ENCODE measurements at regions not wholly inside any gene's neighbourhood (a gene's known extent, or its start where the extent isn't known, plus 50 kb on each side); places are given as distances from the start of the nearest gene placed in this dataset.

GRCh38 chr6:90765491-90765890 lies 178.6 kb upstream of the MAP3K7 start:
- H3K9me3 ChIP-seq (ENCODE audit: control insufficient read depth, low read depth, low read length) = no peaks in the 10 kb centered on the region
- H3K27me3 ChIP-seq (ENCODE audit: control insufficient read depth, extremely low read depth, insufficient read depth, low read length) = no peaks in the 10 kb centered on the region
- no peak overlapping the region for H3K4me3 ChIP-seq (ENCODE audit: control insufficient read depth in 2 of 3, extremely low read depth in 1 of 3, insufficient read depth in 2 of 3, low read depth in 1 of 3, low read length in 3 of 3)
- no peaks in the 10 kb centered on the region for H3K4me1 ChIP-seq (ENCODE audit: control insufficient read depth, extremely low read depth, insufficient read depth, low read length)
- no peaks in the 10 kb centered on the region for H3K9me1 ChIP-seq (ENCODE audit: control insufficient read depth, extremely low read depth, insufficient read depth, low read length)
- no peaks in the 10 kb centered on the region for H4K20me1 ChIP-seq (ENCODE audit: control insufficient read depth, extremely low read depth, insufficient read depth, low read length)
- H2AFZ ChIP-seq (ENCODE audit: control insufficient read depth, low read length) = no peak overlapping the region
- no peaks in the 10 kb centered on the region for H3K36me3 ChIP-seq (ENCODE audit: control insufficient read depth in 2 of 2, extremely low read depth in 1 of 2, insufficient read depth in 2 of 2, low read length in 2 of 2)
- no peak overlapping the region for H3K4me2 ChIP-seq (ENCODE audit: control insufficient read depth, extremely low read depth, insufficient read depth, low read depth, low read length)
- H3K27ac ChIP-seq (ENCODE audit: control insufficient read depth, insufficient read depth, low read length) = no peak overlapping the region
- dilution Hi-C loops (cut with MboI; ENCODE audit: extremely low pct_ligation_motif_present, low sequenced_read_pairs) = no loop called here
- H3K9ac ChIP-seq (ENCODE audit: control insufficient read depth, extremely low read depth, insufficient read depth, low read length) = no peak overlapping the region
- TF ChIP-seq EZH2 (IDR thresholded peaks at IDR 0.05; ENCODE audit: low read length) = no peak
- TF ChIP-seq CTCF (optimal IDR thresholded peaks at IDR 0.05 in 1 of 3, IDR thresholded peaks at IDR 0.05 in 1 of 3, conservative IDR thresholded peaks at IDR 0.05 in 1 of 3; ENCODE audit: extremely low read depth in 1 of 3, insufficient read depth in 2 of 3, low read length in 3 of 3) = no peak
- DNase-seq (ENCODE audit: low read depth, low spot score) = no peak
- FAIRE-seq = no peak
- H3K79me2 ChIP-seq (ENCODE audit: control insufficient read depth, insufficient read depth, low read length) = no peaks in the 10 kb centered on the region

DNA sequence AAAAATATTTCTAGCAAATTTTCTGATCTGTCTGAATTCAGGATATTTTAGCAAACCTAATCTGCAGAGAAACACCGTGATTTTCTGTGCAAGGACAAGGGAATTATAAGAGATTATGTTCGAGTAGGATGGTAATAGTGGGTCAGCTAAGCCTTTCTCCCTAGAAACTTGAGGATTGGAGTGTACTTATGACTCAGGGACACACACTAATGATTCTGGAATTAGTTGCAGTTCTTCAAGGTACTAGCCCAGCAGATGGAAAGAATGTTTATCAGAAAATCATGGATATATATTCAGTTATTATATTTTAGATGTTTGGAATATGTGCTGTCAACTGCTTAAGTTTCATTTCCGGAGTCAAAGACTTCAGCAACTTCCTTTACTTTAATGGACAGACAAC lies 177.1 kb upstream of the MAP3K7 start:
- H3K36me3 ChIP-seq (ENCODE audit: control insufficient read depth in 2 of 2, extremely low read depth in 1 of 2, insufficient read depth in 2 of 2, low read length in 2 of 2) = no peaks in the 10 kb centered on the region
- TF ChIP-seq EZH2 (IDR thresholded peaks at IDR 0.05; ENCODE audit: low read length) (no peak), CTCF (optimal IDR thresholded peaks at IDR 0.05 in 1 of 3, IDR thresholded peaks at IDR 0.05 in 1 of 3, conservative IDR thresholded peaks at IDR 0.05 in 1 of 3; ENCODE audit: extremely low read depth in 1 of 3, insufficient read depth in 2 of 3, low read length in 3 of 3) (no peak)
- no peaks in the 10 kb centered on the region for H3K9me1 ChIP-seq (ENCODE audit: control insufficient read depth, extremely low read depth, insufficient read depth, low read length)
- FAIRE-seq (no peak), DNase-seq (ENCODE audit: low read depth, low spot score) (no peak)
- H3K27ac ChIP-seq (ENCODE audit: control insufficient read depth, insufficient read depth, low read length) = no peak overlapping the region
- dilution Hi-C loops (cut with MboI; ENCODE audit: extremely low pct_ligation_motif_present, low sequenced_read_pairs) = no loop called here
- no peaks in the 10 kb centered on the region for H3K4me1 ChIP-seq (ENCODE audit: control insufficient read depth, extremely low read depth, insufficient read depth, low read length)
- H3K9ac ChIP-seq (ENCODE audit: control insufficient read depth, extremely low read depth, insufficient read depth, low read length) = no peak overlapping the region
- H3K4me3 ChIP-seq (ENCODE audit: control insufficient read depth in 2 of 3, extremely low read depth in 1 of 3, insufficient read depth in 2 of 3, low read depth in 1 of 3, low read length in 3 of 3) = no peak overlapping the region
- no peak overlapping the region for H2AFZ ChIP-seq (ENCODE audit: control insufficient read depth, low read length)
- no peaks in the 10 kb centered on the region for H3K27me3 ChIP-seq (ENCODE audit: control insufficient read depth, extremely low read depth, insufficient read depth, low read length)
- no peaks in the 10 kb centered on the region for H4K20me1 ChIP-seq (ENCODE audit: control insufficient read depth, extremely low read depth, insufficient read depth, low read length)
- no peaks in the 10 kb centered on the region for H3K9me3 ChIP-seq (ENCODE audit: control insufficient read depth, low read depth, low read length)
- no peaks in the 10 kb centered on the region for H3K79me2 ChIP-seq (ENCODE audit: control insufficient read depth, insufficient read depth, low read length)
- H3K4me2 ChIP-seq (ENCODE audit: control insufficient read depth, extremely low read depth, insufficient read depth, low read depth, low read length) = no peak overlapping the region

Measured in keratinocyte (primary cell).